Astrocyte (in vitro differentiated cells and primary cell): ENCODE measurements at regions not wholly inside any gene's neighbourhood (a gene's known extent, or its start where the extent isn't known, plus 50 kb on each side); places are given as distances from the start of the nearest gene placed in this dataset.

Experiments used
- DNase-seq: peaks from one replicate; pipeline ENCODE4 v3.0.0-alpha.2; 2010; ENCODE audit warnings: low read depth
- FAIRE-seq: peaks from 2 replicates; lab custom pipeline; 2011; peaks lifted over from hg19 to GRCh38; lab: Jason Lieb, UNC
- H2AFZ ChIP-seq: 2 replicates; pipeline ENCODE4 v1.6.0; 2012; ENCODE audit warnings: low read depth, low read length, inconsistent platforms
- H3K27ac ChIP-seq: 2 replicates; pipeline ENCODE4 v1.5.1; 2011; ENCODE audit warnings: low read depth, low read length, inconsistent platforms
- H3K27me3 ChIP-seq: 2 replicates; pipeline ENCODE4 v1.6.0; 2011; ENCODE audit warnings: low read length, inconsistent platforms; ENCODE audit not compliant: insufficient read depth
- H3K36me3 ChIP-seq: 2 replicates; pipeline ENCODE4 v1.5.1; 2011; ENCODE audit warnings: low read length, inconsistent platforms; ENCODE audit not compliant: insufficient read depth
- H3K4me1 ChIP-seq: 2 replicates; pipeline ENCODE4 v1.5.1; 2011; ENCODE audit warnings: low read length, inconsistent platforms; ENCODE audit not compliant: insufficient read depth
- H3K4me2 ChIP-seq: 2 replicates; pipeline ENCODE4 v1.6.0; 2012; ENCODE audit warnings: low read length, inconsistent platforms
- H3K4me3 ChIP-seq: 2 replicates; pipeline ENCODE4 v1.5.1; 2011; ENCODE audit warnings: low read depth, mild to moderate bottlenecking, low read length, inconsistent platforms; ENCODE audit not compliant: insufficient read depth
- H3K79me2 ChIP-seq: 2 replicates; pipeline ENCODE4 v1.6.0; 2012; ENCODE audit warnings: mild to moderate bottlenecking, low read length, inconsistent platforms; ENCODE audit not compliant: insufficient read depth
- H3K9ac ChIP-seq: 2 replicates; pipeline ENCODE4 v1.6.0; 2012; ENCODE audit warnings: mild to moderate bottlenecking, low read length, inconsistent platforms
- H3K9me3 ChIP-seq: 2 replicates; pipeline ENCODE4 v1.5.1; 2012; ENCODE audit warnings: low read depth, mild to moderate bottlenecking, low read length, inconsistent platforms; ENCODE audit not compliant: insufficient read depth
- H4K20me1 ChIP-seq: 2 replicates; pipeline ENCODE4 v1.6.0; 2012; ENCODE audit warnings: low read length, inconsistent platforms; ENCODE audit not compliant: insufficient read depth
- H3K27ac Mint-ChIP-seq: one replicate; pipeline ENCODE4 v1.8.0; 2021; ENCODE audit warnings: mild to moderate bottlenecking, mixed read lengths; ENCODE audit not compliant: unreplicated experiment
- H3K27me3 Mint-ChIP-seq: one replicate; pipeline ENCODE4 v1.8.0; 2021; ENCODE audit warnings: low read depth, mixed read lengths; ENCODE audit not compliant: unreplicated experiment
- H3K36me3 Mint-ChIP-seq: one replicate; pipeline ENCODE4 v1.8.0; 2021; ENCODE audit warnings: low read depth, mixed read lengths; ENCODE audit not compliant: unreplicated experiment
- H3K4me1 Mint-ChIP-seq: one replicate; pipeline ENCODE4 v1.8.0; 2021; ENCODE audit warnings: low read depth, mixed read lengths; ENCODE audit not compliant: unreplicated experiment
- H3K4me3 Mint-ChIP-seq: one replicate; pipeline ENCODE4 v1.8.0; 2021; ENCODE audit warnings: mild to moderate bottlenecking, moderate library complexity, mixed read lengths; ENCODE audit not compliant: unreplicated experiment
- H3K9me3 Mint-ChIP-seq: one replicate; pipeline ENCODE4 v1.8.0; 2021; ENCODE audit warnings: mild to moderate bottlenecking, mixed read lengths; ENCODE audit not compliant: unreplicated experiment
- CTCF ChIP-seq: IDR thresholded peaks from 2 replicates; pipeline ENCODE4 v1.5.1; 2011; ENCODE audit warnings: low read depth, mild to moderate bottlenecking, inconsistent platforms, low read length, moderate library complexity; ENCODE audit not compliant: insufficient read depth
- EZH2 ChIP-seq: IDR thresholded peaks from 2 replicates; pipeline ENCODE4 v1.6.1; 2012; ENCODE audit warnings: mild to moderate bottlenecking, low read length, inconsistent platforms; ENCODE audit not compliant: insufficient read depth

GRCh38 chr2:19226871-19227270 is 131.6 kb downstream of the OSR1 start:
- Mint-ChIP-seq H3K36me3 (no peaks in the 10 kb centered on the region), H3K27me3 (peaks cover 7% of the 10 kb centered on the region), H3K4me3 (no peak overlapping the region), H3K9me3 (no peaks in the 10 kb centered on the region), H3K4me1 (peaks cover 7% of the 10 kb centered on the region), H3K27ac (no peak overlapping the region)
- TF ChIP-seq EZH2 (no peak), CTCF (no peak)
- Histone ChIP-seq H3K4me1 (no peaks in the 10 kb centered on the region), H3K4me2 (no peak overlapping the region), H3K79me2 (no peaks in the 10 kb centered on the region), H3K9me3 (no peaks in the 10 kb centered on the region), H2AFZ (no peak overlapping the region), H3K27me3 (no peaks in the 10 kb centered on the region), H3K36me3 (no peaks in the 10 kb centered on the region), H3K4me3 (no peak overlapping the region), H3K9ac (no peak overlapping the region), H3K27ac (no peak overlapping the region), H4K20me1 (no peaks in the 10 kb centered on the region)
- DNase-seq, result no peak
- no peak for FAIRE-seq

- no peak overlapping the region for H3K27ac Mint-ChIP-seq
- FAIRE-seq (no peak), DNase-seq (no peak)
- no peak overlapping the region for H3K4me2 ChIP-seq
- H3K9me3 Mint-ChIP-seq, result no peaks in the 10 kb centered on the region
- H3K36me3 ChIP-seq, result no peaks in the 10 kb centered on the region
- no peaks in the 10 kb centered on the region for H3K4me1 ChIP-seq
- no peaks in the 10 kb centered on the region for H3K27me3 ChIP-seq
- no peaks in the 10 kb centered on the region for H4K20me1 ChIP-seq
- H3K4me3 Mint-ChIP-seq, result no peak overlapping the region
- TF ChIP-seq EZH2, result no peak
- no peak for TF ChIP-seq CTCF
- no peak overlapping the region for H2AFZ ChIP-seq
- no peak overlapping the region for H3K4me3 ChIP-seq
- peaks cover 7% of the 10 kb centered on the region for H3K27me3 Mint-ChIP-seq
- no peaks in the 10 kb centered on the region for H3K9me3 ChIP-seq
- H3K9ac ChIP-seq, result no peak overlapping the region
- H3K27ac ChIP-seq, result no peak overlapping the region
- no peaks in the 10 kb centered on the region for H3K79me2 ChIP-seq
- H3K36me3 Mint-ChIP-seq, result no peaks in the 10 kb centered on the region
- H3K4me1 Mint-ChIP-seq, result peaks cover 7% of the 10 kb centered on the region
These were observed 132.0 kb downstream of the OSR1 start for GRCh38 chr2:19226386-19226785.

GRCh38 chr2:19225931-19226330 is 132.5 kb downstream of the OSR1 start:
- H3K4me3 Mint-ChIP-seq, result no peak overlapping the region

More at GRCh38 chr2:19225931-19226330, 132.5 kb downstream of the OSR1 start:
- Histone ChIP-seq H2AFZ (no peak overlapping the region), H3K27ac (no peak overlapping the region), H4K20me1 (no peaks in the 10 kb centered on the region), H3K27me3 (no peaks in the 10 kb centered on the region), H3K4me3 (no peak overlapping the region), H3K9ac (no peak overlapping the region), H3K36me3 (no peaks in the 10 kb centered on the region), H3K9me3 (no peaks in the 10 kb centered on the region), H3K4me1 (no peaks in the 10 kb centered on the region), H3K79me2 (no peaks in the 10 kb centered on the region), H3K4me2 (no peak overlapping the region)
- H3K36me3 Mint-ChIP-seq, result no peaks in the 10 kb centered on the region
- H3K27ac Mint-ChIP-seq, result no peak overlapping the region
- H3K27me3 Mint-ChIP-seq, result peaks cover 7% of the 10 kb centered on the region
- H3K4me1 Mint-ChIP-seq, result peaks cover 7% of the 10 kb centered on the region
- TF ChIP-seq CTCF (no peak), EZH2 (no peak)
- no peak for FAIRE-seq
- DNase-seq, result no peak
- H3K9me3 Mint-ChIP-seq, result no peaks in the 10 kb centered on the region
